ENCODE measurements at regions not wholly inside any gene's neighbourhood (a gene's known extent, or its start where the extent isn't known, plus 50 kb on each side); places are given as distances from the start of the nearest gene placed in this dataset.

DNA sequence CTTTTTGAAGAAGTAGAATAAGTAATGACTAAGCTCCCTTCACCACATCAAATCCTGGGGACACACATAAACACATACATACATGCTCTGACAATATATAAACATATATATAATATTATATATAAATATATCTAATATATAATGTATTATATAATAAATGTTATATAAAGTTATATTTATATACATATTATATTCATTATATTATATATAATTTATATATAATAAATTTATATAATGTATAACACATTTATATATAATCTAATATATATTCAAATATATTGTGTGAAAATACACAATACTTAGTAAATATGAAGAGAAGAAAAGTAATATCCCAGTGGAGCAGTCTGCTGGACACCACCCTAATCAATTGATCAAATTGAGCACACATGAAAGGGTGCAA, 2177.9 kb upstream of the CELF4 start:
- ChIA-PET CTCF (ENCODE audit: unreplicated experiment) (no interaction called here), POLR2A (no interaction called here)
- H3K4me2 ChIP-seq (ENCODE audit: low read length) = no peak overlapping the region
- H3K9me3 ChIP-seq (ENCODE audit: low read length) = no peaks in the 10 kb centered on the region
- BruUV-seq (replicated peaks) = no TSS peak
- intact Hi-C loops (cut with micrococcal nuclease; ENCODE audit: unreplicated experiment) = no loop called here
- H3K4me3 ChIP-seq (ENCODE audit: low read depth, low read length, poor library complexity, severe bottlenecking) = no peak overlapping the region
- H3K27ac ChIP-seq (ENCODE audit: low read depth, low read length, poor library complexity, severe bottlenecking) = no peak overlapping the region
- no peaks in the 10 kb centered on the region for H3K9me2 ChIP-seq (ENCODE audit: insufficient read depth, low read length)
- H3K79me2 ChIP-seq (ENCODE audit: insufficient read depth, low read depth, low read length) = no peaks in the 10 kb centered on the region
- H3K36me3 ChIP-seq (ENCODE audit: insufficient read depth, low read length) = no peaks in the 10 kb centered on the region
- no peaks in the 10 kb centered on the region for H3K4me1 ChIP-seq (ENCODE audit: insufficient read depth, low read length, poor library complexity, severe bottlenecking)
- DNase-seq (ENCODE audit: low spot score) = no peak
- no peaks in the 10 kb centered on the region for H4K20me1 ChIP-seq (ENCODE audit: insufficient read depth, low read length)
- TF ChIP-seq EZH2phosphoT487 (IDR thresholded peaks at IDR 0.05; ENCODE audit: borderline replicate concordance, low read depth, low read length) (no peak), CTCF (conservative IDR thresholded peaks at IDR 0.05; ENCODE audit: low read length) (no peak)
- H2AFZ ChIP-seq (ENCODE audit: low read length) = no peak overlapping the region

DNA sequence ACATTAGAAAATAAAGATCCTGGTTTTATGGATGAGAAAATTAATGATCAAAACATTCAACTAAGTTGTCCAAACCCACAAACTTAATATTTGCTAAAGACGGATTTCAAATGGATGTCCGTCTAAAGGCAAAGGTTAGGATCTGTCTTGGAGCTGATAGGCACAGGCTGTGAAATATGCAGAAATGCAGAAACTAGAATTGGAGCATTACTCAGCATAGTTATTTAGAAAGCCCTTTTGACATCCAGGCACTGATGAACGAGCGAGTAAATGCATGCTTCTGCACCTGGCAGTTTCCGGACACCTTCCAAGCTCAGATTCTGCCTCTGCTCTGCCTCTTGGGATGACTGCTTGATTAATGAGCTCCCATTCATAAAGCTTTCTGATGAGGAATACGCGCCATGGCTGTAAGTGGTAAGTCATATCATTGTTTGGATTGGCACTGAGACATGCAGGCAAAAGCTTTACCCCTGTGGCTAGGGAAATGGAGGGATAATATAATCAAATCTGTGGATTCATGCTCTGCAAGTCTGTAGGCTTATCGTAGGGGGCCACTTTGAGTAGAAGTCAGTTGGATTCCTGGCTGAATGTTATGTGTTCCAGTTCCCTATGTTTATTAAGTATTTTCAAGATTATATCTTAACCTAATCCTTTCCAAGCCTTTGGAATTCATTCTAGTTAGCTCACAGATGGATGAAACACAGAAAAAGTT, 2176.3 kb upstream of the CELF4 start:
- Histone ChIP-seq H3K4me3 (ENCODE audit: low read depth, low read length, poor library complexity, severe bottlenecking) (no peak overlapping the region), H3K4me2 (ENCODE audit: low read length) (no peak overlapping the region), H2AFZ (ENCODE audit: low read length) (no peak overlapping the region), H4K20me1 (ENCODE audit: insufficient read depth, low read length) (no peaks in the 10 kb centered on the region), H3K27ac (ENCODE audit: low read depth, low read length, poor library complexity, severe bottlenecking) (no peak overlapping the region), H3K36me3 (ENCODE audit: insufficient read depth, low read length) (no peaks in the 10 kb centered on the region), H3K79me2 (ENCODE audit: insufficient read depth, low read depth, low read length) (no peaks in the 10 kb centered on the region), H3K4me1 (ENCODE audit: insufficient read depth, low read length, poor library complexity, severe bottlenecking) (no peaks in the 10 kb centered on the region), H3K9me3 (ENCODE audit: low read length) (no peaks in the 10 kb centered on the region), H3K9me2 (ENCODE audit: insufficient read depth, low read length) (no peaks in the 10 kb centered on the region)
- ChIA-PET CTCF (ENCODE audit: unreplicated experiment) (no interaction called here), POLR2A (no interaction called here)
- TF ChIP-seq CTCF (conservative IDR thresholded peaks at IDR 0.05; ENCODE audit: low read length) (no peak), EZH2phosphoT487 (IDR thresholded peaks at IDR 0.05; ENCODE audit: borderline replicate concordance, low read depth, low read length) (no peak)
- no TSS peak for BruUV-seq (replicated peaks)
- no peak for DNase-seq (ENCODE audit: low spot score)
- intact Hi-C loops (cut with micrococcal nuclease; ENCODE audit: unreplicated experiment) = no loop called here

GRCh38 chr18:39737869-39738268, 2172.3 kb upstream of the CELF4 start:
- H3K36me3 ChIP-seq (ENCODE audit: insufficient read depth, low read length) = no peaks in the 10 kb centered on the region
- H3K9me2 ChIP-seq (ENCODE audit: insufficient read depth, low read length) = no peaks in the 10 kb centered on the region
- intact Hi-C loops (cut with micrococcal nuclease; ENCODE audit: unreplicated experiment) = no loop called here
- POLR2A ChIA-PET = no interaction called here
- H3K79me2 ChIP-seq (ENCODE audit: insufficient read depth, low read depth, low read length) = no peaks in the 10 kb centered on the region
- H3K9me3 ChIP-seq (ENCODE audit: low read length) = no peaks in the 10 kb centered on the region
- no peak for DNase-seq (ENCODE audit: low spot score)
- H3K4me3 ChIP-seq (ENCODE audit: low read depth, low read length, poor library complexity, severe bottlenecking) = no peak overlapping the region
- no peak overlapping the region for H2AFZ ChIP-seq (ENCODE audit: low read length)
- H4K20me1 ChIP-seq (ENCODE audit: insufficient read depth, low read length) = no peaks in the 10 kb centered on the region
- TF ChIP-seq EZH2phosphoT487 (IDR thresholded peaks at IDR 0.05; ENCODE audit: borderline replicate concordance, low read depth, low read length) (no peak), CTCF (conservative IDR thresholded peaks at IDR 0.05; ENCODE audit: low read length) (no peak)
- no peaks in the 10 kb centered on the region for H3K4me1 ChIP-seq (ENCODE audit: insufficient read depth, low read length, poor library complexity, severe bottlenecking)
- CTCF ChIA-PET (ENCODE audit: unreplicated experiment) = no interaction called here
- no TSS peak for BruUV-seq (replicated peaks)
- no peak overlapping the region for H3K4me2 ChIP-seq (ENCODE audit: low read length)
- no peak overlapping the region for H3K27ac ChIP-seq (ENCODE audit: low read depth, low read length, poor library complexity, severe bottlenecking)
